ENCODE measurements at regions not wholly inside any gene's neighbourhood (a gene's known extent, or its start where the extent isn't known, plus 50 kb on each side); places are given as distances from the start of the nearest gene placed in this dataset.

DNA sequence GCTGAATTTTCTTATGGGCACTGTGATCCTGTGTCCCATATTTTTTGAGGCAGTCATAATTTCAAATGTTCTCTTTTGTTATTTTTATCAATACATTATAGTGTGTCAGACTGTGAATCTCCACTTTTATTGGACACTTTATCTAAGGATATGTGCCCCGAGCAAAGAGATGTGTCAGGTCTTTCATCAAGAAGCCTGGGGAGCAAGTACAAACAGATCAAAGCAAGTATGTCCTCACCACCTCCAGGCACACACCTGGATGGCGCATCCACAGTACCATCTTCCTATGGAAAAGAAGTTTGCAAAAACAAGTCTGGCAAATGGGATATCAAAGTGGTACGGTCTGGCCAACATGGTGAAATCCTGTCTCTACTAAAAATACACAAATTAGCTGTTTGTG, 81.0 kb upstream of the ZNF236 start:
- H3K4me1 ChIP-seq (ENCODE audit: control insufficient read depth, extremely low read depth, insufficient read depth, low read length), result peaks cover 4% of the 10 kb centered on the region
- no TSS peak for BruUV-seq (replicated peaks)
- H3K9me3 ChIP-seq (replicated peaks; ENCODE audit: control insufficient read depth, insufficient read depth, low read length), result no peaks in the 10 kb centered on the region
- TF ChIP-seq POLR2A (IDR thresholded peaks at IDR 0.05; ENCODE audit: low read depth, low read length) (no peak), FOS (IDR thresholded peaks at IDR 0.05; ENCODE audit: borderline replicate concordance, insufficient read depth, low read length) (no peak), EZH2 (IDR thresholded peaks at IDR 0.05; ENCODE audit: borderline replicate concordance, low read depth, low read length, severe bottlenecking) (no peak)
- TF ChIP-seq, protein P1, sequence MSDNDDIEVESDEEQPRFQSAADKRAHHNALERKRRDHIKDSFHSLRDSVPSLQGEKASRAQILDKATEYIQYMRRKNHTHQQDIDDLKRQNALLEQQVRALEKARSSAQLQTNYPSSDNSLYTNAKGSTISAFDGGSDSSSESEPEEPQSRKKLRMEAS (IDR thresholded peaks at IDR 0.05; ENCODE audit: insufficient read depth, insufficient read length), result no peak
- no peaks in the 10 kb centered on the region for H3K9me1 ChIP-seq (replicated peaks; ENCODE audit: control insufficient read depth, extremely low read depth, insufficient read depth, low read length)
- H3K27ac ChIP-seq (ENCODE audit: insufficient read depth, low read depth, low read length), result no peak overlapping the region
- H4K20me1 ChIP-seq (replicated peaks; ENCODE audit: control insufficient read depth, extremely low read depth, insufficient read depth, low read length), result no peaks in the 10 kb centered on the region
- DNase-seq (ENCODE audit: low read depth, low spot score), result no peak
- no peak for FAIRE-seq
- no peaks in the 10 kb centered on the region for H3K36me3 ChIP-seq (ENCODE audit: control insufficient read depth in 2 of 2, extremely low read depth in 1 of 2, insufficient read depth in 2 of 2, low read length in 2 of 2)
- no peak overlapping the region for H3K4me2 ChIP-seq (ENCODE audit: insufficient read depth, low read length)
- intact Hi-C loops (cut with micrococcal nuclease) (loop anchor here (10.0 kb wide), 1 partner anchor 57 kb away; no protein-coding TSS in a partner anchor), dilution Hi-C loops (cut with MboI; ENCODE audit: extremely low pct_ligation_motif_present, low sequenced_read_pairs) (no loop called here)
- H3K4me3 ChIP-seq (replicated peaks in 1 of 3; ENCODE audit: insufficient read depth in 1 of 3, low read depth in 1 of 3, low read length in 3 of 3), result no peak overlapping the region
- no peaks in the 10 kb centered on the region for H3K79me2 ChIP-seq (ENCODE audit: control insufficient read depth, insufficient read depth, low read length)
- ChIA-PET CTCF (no interaction called here), POLR2A (no interaction called here)
- H2AFZ ChIP-seq (ENCODE audit: low read depth, low read length), result no peak overlapping the region
- H3K27me3 ChIP-seq (ENCODE audit: control insufficient read depth in 2 of 2, insufficient read depth in 2 of 2, low read length in 2 of 2), result no peaks in the 10 kb centered on the region
- no peak overlapping the region for H3K9ac ChIP-seq (replicated peaks; ENCODE audit: extremely low read depth, insufficient read depth, low read length)

DNA sequence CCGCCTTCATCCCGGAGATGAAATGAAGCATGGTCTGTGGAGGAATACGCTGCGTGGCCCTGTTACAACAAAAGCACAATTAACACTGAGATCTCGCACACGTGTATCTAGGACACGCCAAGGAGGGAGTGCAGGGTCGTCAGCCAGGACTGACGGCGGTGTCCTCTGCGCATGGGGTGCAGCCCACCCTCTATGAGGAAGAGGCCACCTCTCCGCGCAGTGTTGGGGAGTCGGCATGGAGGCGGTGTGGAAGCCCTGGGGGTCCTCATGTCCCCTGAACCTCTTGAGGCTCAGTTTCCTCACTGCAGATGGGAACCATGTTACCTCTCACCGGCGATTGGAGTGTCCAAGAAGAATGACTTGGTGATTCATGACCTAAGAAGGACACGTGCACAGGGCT, 86.0 kb upstream of the ZNF236 start:
- intact Hi-C loops (cut with micrococcal nuclease), result no loop called here
- Histone ChIP-seq H3K9me3 (replicated peaks; ENCODE audit: control insufficient read depth, insufficient read depth, low read length) (no peaks in the 10 kb centered on the region), H3K4me2 (ENCODE audit: insufficient read depth, low read length) (no peak overlapping the region), H3K79me2 (ENCODE audit: control insufficient read depth, insufficient read depth, low read length) (no peaks in the 10 kb centered on the region), H3K36me3 (ENCODE audit: control insufficient read depth in 2 of 2, extremely low read depth in 1 of 2, insufficient read depth in 2 of 2, low read length in 2 of 2) (no peaks in the 10 kb centered on the region), H2AFZ (ENCODE audit: low read depth, low read length) (no peak overlapping the region), H3K9ac (replicated peaks; ENCODE audit: extremely low read depth, insufficient read depth, low read length) (no peak overlapping the region), H3K27me3 (ENCODE audit: control insufficient read depth in 2 of 2, insufficient read depth in 2 of 2, low read length in 2 of 2) (no peaks in the 10 kb centered on the region), H3K27ac (ENCODE audit: insufficient read depth, low read depth, low read length) (no peak overlapping the region), H3K4me3 (replicated peaks in 1 of 3; ENCODE audit: insufficient read depth in 1 of 3, low read depth in 1 of 3, low read length in 3 of 3) (no peak overlapping the region), H3K4me1 (ENCODE audit: control insufficient read depth, extremely low read depth, insufficient read depth, low read length) (peaks cover 4% of the 10 kb centered on the region), H4K20me1 (replicated peaks; ENCODE audit: control insufficient read depth, extremely low read depth, insufficient read depth, low read length) (no peaks in the 10 kb centered on the region), H3K9me1 (replicated peaks; ENCODE audit: control insufficient read depth, extremely low read depth, insufficient read depth, low read length) (no peaks in the 10 kb centered on the region)
- FAIRE-seq (no peak), DNase-seq (ENCODE audit: low read depth, low spot score) (no peak)
- ChIA-PET POLR2A (no interaction called here), CTCF (no interaction called here)
- no TSS peak for BruUV-seq (replicated peaks)
- no peak for TF ChIP-seq POLR2AphosphoS5 (IDR thresholded peaks at IDR 0.05; ENCODE audit: insufficient read depth, low read depth, low read length)
- TF ChIP-seq JUN (IDR thresholded peaks at IDR 0.05; ENCODE audit: borderline replicate concordance, insufficient read depth, insufficient read length, low read depth), result no peak
- TF ChIP-seq GATA2 (IDR thresholded peaks at IDR 0.05; ENCODE audit: insufficient read depth, insufficient read length, low read depth, low read length), result no peak
- no peak for TF ChIP-seq POLR2A (IDR thresholded peaks at IDR 0.05; ENCODE audit: low read depth, low read length)
- no peak for TF ChIP-seq FOS (IDR thresholded peaks at IDR 0.05; ENCODE audit: borderline replicate concordance, insufficient read depth, low read length)
- TF ChIP-seq, protein P2, sequence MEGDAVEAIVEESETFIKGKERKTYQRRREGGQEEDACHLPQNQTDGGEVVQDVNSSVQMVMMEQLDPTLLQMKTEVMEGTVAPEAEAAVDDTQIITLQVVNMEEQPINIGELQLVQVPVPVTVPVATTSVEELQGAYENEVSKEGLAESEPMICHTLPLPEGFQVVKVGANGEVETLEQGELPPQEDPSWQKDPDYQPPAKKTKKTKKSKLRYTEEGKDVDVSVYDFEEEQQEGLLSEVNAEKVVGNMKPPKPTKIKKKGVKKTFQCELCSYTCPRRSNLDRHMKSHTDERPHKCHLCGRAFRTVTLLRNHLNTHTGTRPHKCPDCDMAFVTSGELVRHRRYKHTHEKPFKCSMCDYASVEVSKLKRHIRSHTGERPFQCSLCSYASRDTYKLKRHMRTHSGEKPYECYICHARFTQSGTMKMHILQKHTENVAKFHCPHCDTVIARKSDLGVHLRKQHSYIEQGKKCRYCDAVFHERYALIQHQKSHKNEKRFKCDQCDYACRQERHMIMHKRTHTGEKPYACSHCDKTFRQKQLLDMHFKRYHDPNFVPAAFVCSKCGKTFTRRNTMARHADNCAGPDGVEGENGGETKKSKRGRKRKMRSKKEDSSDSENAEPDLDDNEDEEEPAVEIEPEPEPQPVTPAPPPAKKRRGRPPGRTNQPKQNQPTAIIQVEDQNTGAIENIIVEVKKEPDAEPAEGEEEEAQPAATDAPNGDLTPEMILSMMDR (IDR thresholded peaks at IDR 0.05; ENCODE audit: extremely low read depth in 1 of 2, insufficient read depth in 1 of 2, low read depth in 1 of 2, low read length in 2 of 2), result no peak
- TF ChIP-seq MYC (IDR thresholded peaks at IDR 0.05; ENCODE audit: low read depth, low read length), result no peak
- TF ChIP-seq, protein P1 (IDR thresholded peaks at IDR 0.05; ENCODE audit: insufficient read depth, insufficient read length), result no peak
- no peak for TF ChIP-seq EZH2 (IDR thresholded peaks at IDR 0.05; ENCODE audit: borderline replicate concordance, low read depth, low read length, severe bottlenecking)
- dilution Hi-C loops (cut with MboI; ENCODE audit: extremely low pct_ligation_motif_present, low sequenced_read_pairs), result no loop called here
